B cell (primary cell): ENCODE measurements at regions not wholly inside any gene's neighbourhood (a gene's known extent, or its start where the extent isn't known, plus 50 kb on each side); places are given as distances from the start of the nearest gene placed in this dataset.

Source experiments
- ATAC-seq: fragments of 200-7000 bp; cut with Tn5 transposase; one replicate; pipeline ENCODE4 v1.10.0; 2021; ENCODE audit warnings: low read depth, mild to moderate bottlenecking, moderate number of reproducible peaks, moderate library complexity
- CTCF ChIA-PET: fragments of 350-600 bp; sonication (Branson Sonifier 250); formaldehyde crosslinking; loops from one replicate; lab custom pipeline; 2021; ENCODE audit warnings: antibody characterized with exemption, inconsistent platforms; lab: Charles Lee
- POLR2A ChIA-PET: fragments of 350-600 bp; sonication (Branson Sonifier 250); formaldehyde crosslinking; loops from one replicate; lab custom pipeline; 2021; ENCODE audit warnings: antibody characterized with exemption; lab: Charles Lee
- DNase-seq: peaks from one replicate; pipeline ENCODE4 v3.0.0; 2013
- H2AFZ ChIP-seq: 2 replicates; pipeline ENCODE4 v1.6.1; 2012; ENCODE audit warnings: mild to moderate bottlenecking, low read depth, low read length; ENCODE audit not compliant: insufficient read depth, poor library complexity, severe bottlenecking
- H3K27ac ChIP-seq, 2 donors: 1 replicate in 1 of 2; 2 replicates in 1 of 2; pipeline ENCODE4 v1.5.1; 2012 to 2013; ENCODE audit warnings: low read length in 2 of 2, mild to moderate bottlenecking in 2 of 2, moderate library complexity in 1 of 2
- H3K27me3 ChIP-seq, 4 experiments: fragments of 200-600 bp in 1 of 4; sonication (generic) in 1 of 4; replicated peaks in 1 of 4; 1 replicate in 2 of 4; 2 replicates in 2 of 4; pipeline versions ENCODE4 v1.6.1 to v1.7.0; 2013 to 2016; ENCODE audit warnings: low read length in 3 of 4, mild to moderate bottlenecking in 2 of 4, mixed read lengths in 1 of 4, moderate library complexity in 1 of 4; ENCODE audit not compliant: insufficient read depth in 4 of 4, control insufficient read depth in 3 of 4; ENCODE audit errors: control extremely low read depth in 1 of 4
- H3K36me3 ChIP-seq, 2 experiments: replicated peaks in 1 of 2; 1 replicate in 1 of 2; 2 replicates in 1 of 2; pipeline versions ENCODE4 v1.6.1 to v1.7.1; 2013; ENCODE audit warnings: low read length in 1 of 2; ENCODE audit not compliant: insufficient read depth in 2 of 2, control insufficient read depth in 1 of 2; ENCODE audit errors: control extremely low read depth in 1 of 2, extremely low read depth in 1 of 2
- H3K4me1 ChIP-seq, 2 donors: fragments of 200-600 bp in 1 of 2; sonication (generic) in 1 of 2; 1 replicate in 1 of 2; 2 replicates in 1 of 2; pipeline versions ENCODE4 v1.5.1 to v1.6.1; 2013 to 2017; ENCODE audit warnings: low read length in 2 of 2; ENCODE audit not compliant: control insufficient read depth in 2 of 2, insufficient read depth in 2 of 2
- H3K4me2 ChIP-seq: replicated peaks from 2 replicates; pipeline ENCODE3; 2012; ENCODE audit warnings: mild to moderate bottlenecking, low read depth, low read length; ENCODE audit not compliant: poor library complexity, severe bottlenecking
- H3K4me3 ChIP-seq, 5 experiments: fragments of 200-600 bp in 1 of 5; sonication (generic) in 1 of 5; 1 replicate in 3 of 5; 2 replicates in 2 of 5; pipeline versions ENCODE4 v1.5.1 to v1.7.0; 2011 to 2016; ENCODE audit warnings: low read length in 4 of 5, mild to moderate bottlenecking in 4 of 5, low read depth in 2 of 5, control low read depth in 1 of 5, moderate library complexity in 1 of 5; ENCODE audit not compliant: insufficient read depth in 1 of 5; ENCODE audit errors: control extremely low read depth in 1 of 5, extremely low read depth in 1 of 5
- H3K79me2 ChIP-seq: fragments of 200-600 bp; sonication (generic); one replicate; pipeline ENCODE4 v1.6.0; 2016; ENCODE audit warnings: low read length; ENCODE audit not compliant: control insufficient read depth, insufficient read depth
- H3K9ac ChIP-seq: fragments of 200-600 bp; sonication (generic); 2 replicates; pipeline ENCODE4 v1.6.1; 2017; ENCODE audit warnings: mild to moderate bottlenecking, low read length, moderate library complexity
- H3K9me3 ChIP-seq, 3 donors: one replicate each; pipeline versions ENCODE4 v1.6.1 to v1.7.1; 2013; ENCODE audit warnings: low read length in 2 of 3; ENCODE audit not compliant: control insufficient read depth in 2 of 3, insufficient read depth in 1 of 3; ENCODE audit errors: control extremely low read depth in 1 of 3
- H4K20me1 ChIP-seq: 2 replicates; pipeline ENCODE4 v1.6.0; 2012; ENCODE audit warnings: mild to moderate bottlenecking, low read length; ENCODE audit not compliant: insufficient read depth, control insufficient read depth, poor library complexity, severe bottlenecking
- H3K27ac Mint-ChIP-seq: one replicate; pipeline ENCODE4 v1.8.0; 2021; ENCODE audit warnings: mixed read lengths
- H3K27me3 Mint-ChIP-seq: one replicate; pipeline ENCODE4 v1.8.0; 2021; ENCODE audit warnings: mixed read lengths
- H3K4me1 Mint-ChIP-seq: one replicate; pipeline ENCODE4 v1.8.0; 2021; ENCODE audit warnings: mixed read lengths
- H3K4me3 Mint-ChIP-seq: one replicate; pipeline ENCODE4 v1.8.0; 2021; ENCODE audit warnings: mixed read lengths
- H3K9me3 Mint-ChIP-seq: one replicate; pipeline ENCODE4 v1.8.0; 2022; ENCODE audit warnings: mixed read lengths; ENCODE audit not compliant: insufficient read depth
- CTCF ChIP-seq: fragments of 200-600 bp; IDR thresholded peaks from one replicate; pipeline ENCODE4 v1.8.0; 2022; ENCODE audit warnings: antibody characterized with exemption, mild to moderate bottlenecking
- EZH2 ChIP-seq: IDR thresholded peaks from 2 replicates; pipeline ENCODE4 v1.6.1; 2012; ENCODE audit warnings: borderline replicate concordance, low read depth, mild to moderate bottlenecking, moderate library complexity, low read length; ENCODE audit not compliant: insufficient read depth, poor library complexity, severe bottlenecking
- WGBS: methylation state at CpG from one replicate; pipeline ENCODE4 v1.1.5; 2013; ENCODE audit warnings: missing lambda C conversion rate; ENCODE audit not compliant: insufficient coverage; 5-methylcytosine and 5-hydroxymethylcytosine counted together
- intact Hi-C: fragments of 100-400 bp; cut with micrococcal nuclease; formaldehyde crosslinking; loops from one replicate; pipeline ENCODE4 v1.10.0; 2022

DNA sequence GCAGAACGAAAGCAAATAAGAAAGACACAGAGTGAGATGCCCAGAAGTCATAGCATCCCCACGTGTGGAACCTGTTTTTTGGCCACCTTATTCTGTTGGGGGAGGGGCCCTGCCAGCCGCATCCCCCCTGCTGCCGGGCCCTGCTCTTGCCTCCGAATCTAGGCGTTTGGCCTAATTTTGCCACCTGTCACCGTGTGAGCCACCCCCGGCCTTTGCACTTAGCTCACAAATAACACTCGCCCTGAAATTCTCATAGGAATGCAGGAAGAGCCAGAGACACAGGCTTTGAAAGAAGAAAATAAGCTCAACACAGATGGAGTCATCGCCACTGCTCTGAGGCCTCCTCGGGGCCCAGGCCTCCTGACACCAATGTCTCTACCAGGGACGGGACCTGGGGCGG lies 522.6 kb upstream of the SALL3 start:
- no peaks in the 10 kb centered on the region for H4K20me1 ChIP-seq
- H3K4me1 Mint-ChIP-seq, result no peaks in the 10 kb centered on the region
- H3K27me3 Mint-ChIP-seq, result no peaks in the 10 kb centered on the region
- no peaks in the 10 kb centered on the region for H3K79me2 ChIP-seq
- H3K27ac Mint-ChIP-seq, result no peak overlapping the region
- no peak overlapping the region for H3K4me2 ChIP-seq
- ATAC-seq (no peak), DNase-seq (no peak)
- TF ChIP-seq EZH2 (no peak), CTCF (no peak)
- H3K9me3 ChIP-seq, result peaks cover 0 to 10% (median 0%) of the 10 kb centered on the region in 3 donors
- H3K36me3 ChIP-seq, result no peaks in the 10 kb centered on the region
- POLR2A ChIA-PET, result no interaction called here
- no peak overlapping the region for H3K4me3 ChIP-seq
- no peak overlapping the region for H2AFZ ChIP-seq
- no peaks in the 10 kb centered on the region for H3K4me1 ChIP-seq
- 81% methylated on average over 10 of the region's 13 CpGs for WGBS
- CTCF ChIA-PET, result no interaction called here
- no peak overlapping the region for H3K27ac ChIP-seq
- intact Hi-C loops, result no loop called here
- no peak overlapping the region for H3K4me3 Mint-ChIP-seq
- no peaks in the 10 kb centered on the region for H3K27me3 ChIP-seq
- no peak overlapping the region for H3K9ac ChIP-seq
- H3K9me3 Mint-ChIP-seq, result peaks cover 2% of the 10 kb centered on the region

DNA sequence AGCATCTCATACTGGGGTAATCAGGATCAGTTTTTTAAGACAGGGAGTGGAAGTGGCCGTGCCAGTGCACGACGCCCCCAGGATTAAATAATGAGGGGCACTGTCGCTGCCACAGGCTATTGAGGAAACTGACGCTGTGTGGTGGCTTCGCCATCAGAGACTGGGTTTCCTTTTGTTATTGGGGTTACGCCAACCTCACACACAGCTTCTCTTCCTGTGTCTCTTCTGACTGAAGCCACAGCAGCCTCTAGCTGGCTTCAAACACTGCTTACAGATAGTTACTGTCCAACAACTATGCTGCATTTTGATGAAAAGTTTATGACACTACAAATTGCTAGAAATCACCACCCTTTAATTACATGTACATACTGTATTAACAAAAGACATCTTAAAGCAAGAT lies 521.9 kb upstream of the SALL3 start:
- no peak overlapping the region for H3K27ac ChIP-seq
- intact Hi-C loops, result no loop called here
- no peaks in the 10 kb centered on the region for H4K20me1 ChIP-seq
- no peak overlapping the region for H3K9ac ChIP-seq
- no peak overlapping the region for H3K4me2 ChIP-seq
- Mint-ChIP-seq H3K27ac (no peak overlapping the region), H3K27me3 (no peaks in the 10 kb centered on the region), H3K9me3 (peaks cover 4% of the 10 kb centered on the region), H3K4me1 (no peaks in the 10 kb centered on the region), H3K4me3 (no peak overlapping the region)
- H3K9me3 ChIP-seq, result peaks cover 0 to 10% (median 0%) of the 10 kb centered on the region in 3 donors
- H3K79me2 ChIP-seq, result no peaks in the 10 kb centered on the region
- DNase-seq (no peak), ATAC-seq (no peak)
- 20% methylated on average over 1 of the region's 7 CpGs for WGBS
- CTCF ChIA-PET, result no interaction called here
- H3K27me3 ChIP-seq, result no peaks in the 10 kb centered on the region
- POLR2A ChIA-PET, result no interaction called here
- TF ChIP-seq EZH2 (no peak), CTCF (no peak)
- H2AFZ ChIP-seq, result no peak overlapping the region
- H3K4me1 ChIP-seq, result no peaks in the 10 kb centered on the region
- H3K4me3 ChIP-seq, result no peak overlapping the region
- H3K36me3 ChIP-seq, result no peaks in the 10 kb centered on the region
